Progenitor cell of endocrine pancreas (in vitro differentiated cells): ENCODE measurements at regions not wholly inside any gene's neighbourhood (a gene's known extent, or its start where the extent isn't known, plus 50 kb on each side); places are given as distances from the start of the nearest gene placed in this dataset.

ENCODE experiments used
- DNase-seq: peaks from one replicate; pipeline ENCODE4 v3.0.0; 2021; ENCODE audit warnings: low spot score; ENCODE audit not compliant: unreplicated experiment
- H3K27ac Mint-ChIP-seq: 2 replicates; pipeline ENCODE4 v1.8.0; 2021; ENCODE audit warnings: mild to moderate bottlenecking, moderate library complexity, mixed read lengths
- H3K27me3 Mint-ChIP-seq: 2 replicates; pipeline ENCODE4 v1.8.0; 2021; ENCODE audit warnings: mixed read lengths
- H3K36me3 Mint-ChIP-seq: 2 replicates; pipeline ENCODE4 v1.8.0; 2022; ENCODE audit warnings: mixed read lengths; ENCODE audit not compliant: insufficient read depth
- H3K4me1 Mint-ChIP-seq: 2 replicates; pipeline ENCODE4 v1.8.0; 2021; ENCODE audit warnings: low read depth, mixed read lengths
- H3K4me3 Mint-ChIP-seq: 2 replicates; pipeline ENCODE4 v1.8.0; 2021; ENCODE audit warnings: low read depth, mild to moderate bottlenecking, moderate library complexity, mixed read lengths
- H3K9me3 Mint-ChIP-seq: 2 replicates; pipeline ENCODE4 v1.8.0; 2021; ENCODE audit warnings: low read depth, mixed read lengths
- TF ChIP-seq, protein P1 (sequence below): fragments of 200-600 bp; sonication (generic); IDR thresholded peaks from one replicate; pipeline ENCODE4 v1.5.0; 2021; ENCODE audit warnings: antibody characterized with exemption, mild to moderate bottlenecking; ENCODE audit not compliant: unreplicated experiment

DNA sequence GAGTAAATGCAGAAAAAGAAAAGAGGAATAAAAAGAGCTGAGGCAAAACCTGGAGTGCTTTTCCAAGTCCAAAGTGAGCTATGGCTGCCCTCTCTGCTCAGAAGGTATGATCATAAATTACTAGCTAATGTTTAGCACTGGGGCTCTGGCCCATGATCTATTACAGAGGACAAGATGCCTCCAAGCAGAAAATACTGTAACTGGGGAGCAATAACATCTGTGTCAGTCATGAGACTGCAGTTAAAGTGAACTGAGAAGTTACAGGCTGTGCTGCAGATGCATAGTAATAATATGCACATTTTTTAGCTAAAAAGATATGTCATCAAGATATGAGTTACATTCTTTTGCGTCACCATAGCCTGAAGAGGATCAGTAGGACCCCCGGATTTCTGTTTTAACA is 209.4 kb upstream of the RBBP8 start:
- Mint-ChIP-seq H3K4me3 (no peak overlapping the region), H3K4me1 (peaks cover 11% of the 10 kb centered on the region), H3K36me3 (no peaks in the 10 kb centered on the region), H3K27ac (no peak overlapping the region), H3K27me3 (no peaks in the 10 kb centered on the region), H3K9me3 (peaks cover 6% of the 10 kb centered on the region)
- DNase-seq: no peak
- TF ChIP-seq, protein P1, sequence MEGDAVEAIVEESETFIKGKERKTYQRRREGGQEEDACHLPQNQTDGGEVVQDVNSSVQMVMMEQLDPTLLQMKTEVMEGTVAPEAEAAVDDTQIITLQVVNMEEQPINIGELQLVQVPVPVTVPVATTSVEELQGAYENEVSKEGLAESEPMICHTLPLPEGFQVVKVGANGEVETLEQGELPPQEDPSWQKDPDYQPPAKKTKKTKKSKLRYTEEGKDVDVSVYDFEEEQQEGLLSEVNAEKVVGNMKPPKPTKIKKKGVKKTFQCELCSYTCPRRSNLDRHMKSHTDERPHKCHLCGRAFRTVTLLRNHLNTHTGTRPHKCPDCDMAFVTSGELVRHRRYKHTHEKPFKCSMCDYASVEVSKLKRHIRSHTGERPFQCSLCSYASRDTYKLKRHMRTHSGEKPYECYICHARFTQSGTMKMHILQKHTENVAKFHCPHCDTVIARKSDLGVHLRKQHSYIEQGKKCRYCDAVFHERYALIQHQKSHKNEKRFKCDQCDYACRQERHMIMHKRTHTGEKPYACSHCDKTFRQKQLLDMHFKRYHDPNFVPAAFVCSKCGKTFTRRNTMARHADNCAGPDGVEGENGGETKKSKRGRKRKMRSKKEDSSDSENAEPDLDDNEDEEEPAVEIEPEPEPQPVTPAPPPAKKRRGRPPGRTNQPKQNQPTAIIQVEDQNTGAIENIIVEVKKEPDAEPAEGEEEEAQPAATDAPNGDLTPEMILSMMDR: no peak

DNA sequence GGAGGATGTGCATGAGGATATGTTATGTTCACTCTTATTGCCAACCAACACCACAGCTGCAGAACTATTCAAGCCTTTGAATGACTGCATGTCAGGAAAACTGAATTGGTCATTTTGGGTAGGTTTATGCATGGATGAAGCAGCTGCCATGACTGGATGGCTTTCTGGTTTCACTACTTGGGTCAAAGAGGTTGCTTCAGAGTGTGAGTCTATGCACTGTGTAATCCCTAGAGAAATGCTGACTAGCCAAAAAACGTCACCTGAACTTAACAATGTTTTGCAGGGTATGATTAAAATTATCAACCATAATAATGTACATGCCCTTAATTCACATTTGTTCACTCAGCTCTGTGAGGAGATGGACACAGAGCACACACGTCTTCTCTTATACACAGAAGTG is 206.7 kb upstream of the RBBP8 start:
- H3K9me3 Mint-ChIP-seq: peaks cover 3% of the 10 kb centered on the region

DNA sequence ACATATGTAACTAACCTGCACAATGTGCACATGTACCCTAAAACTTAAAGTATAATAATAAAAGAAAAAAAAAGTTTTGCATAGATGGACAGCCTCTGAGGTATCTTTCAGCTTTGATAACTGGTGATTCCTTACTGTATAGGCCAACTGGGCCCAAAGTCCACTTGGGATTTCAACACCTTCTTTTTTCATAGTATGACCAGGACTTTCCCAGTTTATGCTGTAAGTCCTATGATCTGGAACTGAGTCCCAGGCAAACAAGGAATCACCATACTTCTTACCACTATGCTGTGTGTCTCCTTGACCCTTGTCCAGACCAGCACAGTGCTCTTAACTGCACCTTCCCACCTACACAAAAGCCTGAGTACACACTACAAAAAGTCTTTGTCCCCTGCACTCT is 205.1 kb upstream of the RBBP8 start:
- Mint-ChIP-seq H3K27ac (no peak overlapping the region), H3K36me3 (no peaks in the 10 kb centered on the region), H3K4me1 (peaks cover 12% of the 10 kb centered on the region), H3K27me3 (no peaks in the 10 kb centered on the region), H3K4me3 (no peak overlapping the region), H3K9me3 (peaks cover 3% of the 10 kb centered on the region)
- TF ChIP-seq, protein P1: no peak
- DNase-seq: no peak

More for the DNA sequence above, 206.7 kb upstream of the RBBP8 start:
- DNase-seq: no peak
- H3K27ac Mint-ChIP-seq: no peak overlapping the region
- H3K4me1 Mint-ChIP-seq: peaks cover 14% of the 10 kb centered on the region
- H3K27me3 Mint-ChIP-seq: no peaks in the 10 kb centered on the region
- H3K36me3 Mint-ChIP-seq: no peaks in the 10 kb centered on the region
- TF ChIP-seq, protein P1: no peak
- no peak overlapping the region for H3K4me3 Mint-ChIP-seq

DNA sequence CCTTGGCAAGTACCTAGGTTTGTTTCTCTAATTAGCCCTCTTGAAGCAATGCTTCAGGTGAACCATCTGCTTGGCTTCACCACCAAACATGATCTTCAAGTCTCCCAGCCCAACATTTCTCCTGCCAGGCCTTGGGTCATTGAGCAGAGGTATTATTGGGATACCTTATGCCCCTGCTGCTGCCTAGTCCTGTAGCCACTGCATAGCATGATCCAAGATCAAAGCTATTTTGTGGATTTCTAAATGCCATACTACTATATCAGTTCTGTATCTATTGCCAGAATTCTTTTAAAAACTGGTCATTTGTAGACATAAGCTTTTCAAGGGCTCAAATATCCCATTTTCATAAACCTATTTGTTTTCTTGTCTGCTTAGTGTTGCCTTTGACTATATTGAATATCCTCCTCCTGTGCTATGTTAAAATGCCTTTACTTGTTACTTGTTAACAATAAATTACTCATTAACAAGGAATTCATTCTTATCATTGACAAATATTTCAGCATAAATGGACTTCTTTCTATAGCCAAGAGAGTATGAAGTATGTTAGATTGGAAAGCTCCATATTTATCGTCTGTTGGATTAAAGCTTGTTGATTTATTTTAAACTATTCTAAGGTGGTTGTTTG is 204.5 kb upstream of the RBBP8 start:
- DNase-seq: no peak
- H3K27ac Mint-ChIP-seq: no peak overlapping the region
- TF ChIP-seq, protein P1: no peak

DNA sequence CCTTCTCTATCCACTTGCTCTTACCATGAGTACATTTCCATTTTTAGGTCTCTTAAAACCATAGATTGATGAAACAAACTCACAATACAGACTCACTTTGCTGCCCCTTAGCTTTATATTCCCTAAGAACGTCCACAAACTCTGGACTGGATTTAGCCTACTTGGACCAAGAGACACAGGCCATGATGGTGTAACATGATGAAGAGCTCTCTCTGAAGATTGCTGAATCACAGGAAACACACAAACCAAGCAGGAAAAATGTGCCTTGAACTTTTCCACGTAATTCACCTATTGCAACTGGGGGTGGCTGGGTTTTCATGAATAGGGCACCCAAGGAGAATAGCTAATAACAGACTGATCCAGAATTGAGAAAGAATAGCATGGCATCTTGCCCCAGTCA is 201.7 kb upstream of the RBBP8 start:
- Mint-ChIP-seq H3K9me3 (no peaks in the 10 kb centered on the region), H3K36me3 (no peaks in the 10 kb centered on the region), H3K4me1 (peaks cover 9% of the 10 kb centered on the region), H3K4me3 (no peak overlapping the region), H3K27ac (no peak overlapping the region), H3K27me3 (no peaks in the 10 kb centered on the region)
- no peak for DNase-seq
- TF ChIP-seq, protein P1: no peak

More for the DNA sequence above, 204.5 kb upstream of the RBBP8 start:
- no peaks in the 10 kb centered on the region for H3K27me3 Mint-ChIP-seq
- H3K9me3 Mint-ChIP-seq: peaks cover 3% of the 10 kb centered on the region
- no peak overlapping the region for H3K4me3 Mint-ChIP-seq
- peaks cover 9% of the 10 kb centered on the region for H3K4me1 Mint-ChIP-seq
- H3K36me3 Mint-ChIP-seq: no peaks in the 10 kb centered on the region
